ENCODE measurements at regions not wholly inside any gene's neighbourhood (a gene's known extent, or its start where the extent isn't known, plus 50 kb on each side); places are given as distances from the start of the nearest gene placed in this dataset.

DNA sequence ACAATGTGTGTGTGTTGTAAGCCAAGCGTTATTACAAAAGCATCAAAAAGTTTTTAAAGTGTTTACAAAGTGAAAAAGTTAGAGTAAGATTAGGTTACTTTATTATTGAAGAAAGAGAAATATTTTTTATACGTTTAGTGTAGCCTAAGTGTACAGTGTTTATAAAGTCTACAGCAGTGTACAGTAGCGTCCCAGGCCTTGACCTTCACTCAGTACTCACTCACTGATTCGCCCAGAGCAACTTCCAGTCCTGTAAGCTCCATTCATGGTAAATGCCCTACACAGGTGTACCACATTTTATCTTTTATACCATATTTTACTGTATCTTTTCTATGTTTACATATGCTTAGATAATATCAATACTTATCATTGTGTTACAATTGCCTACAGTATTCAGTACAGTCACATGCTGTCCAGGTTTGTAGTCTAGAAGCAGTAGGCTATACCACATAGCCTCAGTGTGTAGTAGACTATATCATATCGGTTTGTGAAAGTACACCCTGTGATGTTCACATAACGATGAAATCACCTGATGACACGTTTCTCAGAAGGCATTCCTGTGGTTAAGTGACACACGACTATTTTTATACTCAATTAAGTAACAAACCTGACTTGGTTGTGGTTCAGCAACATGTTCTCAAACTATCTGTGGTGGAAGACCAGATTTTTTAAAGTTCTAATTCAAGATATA is 152.0 kb upstream of the EDNRA start:
- no peak overlapping the region for H3K27ac ChIP-seq (ENCODE audit: low read depth, low read length)
- no peaks in the 10 kb centered on the region for H3K9me3 ChIP-seq (ENCODE audit: insufficient read depth, low read length)
- H3K4me3 ChIP-seq (ENCODE audit: insufficient read depth, low read length, poor library complexity, severe bottlenecking), result no peak overlapping the region
- H3K4me2 ChIP-seq (ENCODE audit: low read depth, low read length, poor library complexity, severe bottlenecking), result no peak overlapping the region
- TF ChIP-seq, protein P1, sequence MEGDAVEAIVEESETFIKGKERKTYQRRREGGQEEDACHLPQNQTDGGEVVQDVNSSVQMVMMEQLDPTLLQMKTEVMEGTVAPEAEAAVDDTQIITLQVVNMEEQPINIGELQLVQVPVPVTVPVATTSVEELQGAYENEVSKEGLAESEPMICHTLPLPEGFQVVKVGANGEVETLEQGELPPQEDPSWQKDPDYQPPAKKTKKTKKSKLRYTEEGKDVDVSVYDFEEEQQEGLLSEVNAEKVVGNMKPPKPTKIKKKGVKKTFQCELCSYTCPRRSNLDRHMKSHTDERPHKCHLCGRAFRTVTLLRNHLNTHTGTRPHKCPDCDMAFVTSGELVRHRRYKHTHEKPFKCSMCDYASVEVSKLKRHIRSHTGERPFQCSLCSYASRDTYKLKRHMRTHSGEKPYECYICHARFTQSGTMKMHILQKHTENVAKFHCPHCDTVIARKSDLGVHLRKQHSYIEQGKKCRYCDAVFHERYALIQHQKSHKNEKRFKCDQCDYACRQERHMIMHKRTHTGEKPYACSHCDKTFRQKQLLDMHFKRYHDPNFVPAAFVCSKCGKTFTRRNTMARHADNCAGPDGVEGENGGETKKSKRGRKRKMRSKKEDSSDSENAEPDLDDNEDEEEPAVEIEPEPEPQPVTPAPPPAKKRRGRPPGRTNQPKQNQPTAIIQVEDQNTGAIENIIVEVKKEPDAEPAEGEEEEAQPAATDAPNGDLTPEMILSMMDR (IDR thresholded peaks at IDR 0.05; ENCODE audit: insufficient read depth, low read length, poor library complexity, severe bottlenecking), result no peak
- no peak for TF ChIP-seq EZH2phosphoT487 (conservative IDR thresholded peaks at IDR 0.05; ENCODE audit: low read length)
- H3K9ac ChIP-seq (ENCODE audit: low read length), result no peak overlapping the region
- H3K9me2 ChIP-seq (replicated peaks; ENCODE audit: insufficient read depth, low read length), result no peaks in the 10 kb centered on the region
- H3F3A ChIP-seq (ENCODE audit: insufficient read depth), result no peaks in the 10 kb centered on the region
- H4K20me1 ChIP-seq (ENCODE audit: low read depth, low read length), result no peaks in the 10 kb centered on the region
- H2AFZ ChIP-seq (ENCODE audit: low read depth, low read length, severe bottlenecking), result no peak overlapping the region
- no peaks in the 10 kb centered on the region for H3K36me3 ChIP-seq (ENCODE audit: low read length)
- no peaks in the 10 kb centered on the region for H3K79me2 ChIP-seq (ENCODE audit: insufficient read depth, low read length)
- no peaks in the 10 kb centered on the region for H3K27me3 ChIP-seq (ENCODE audit: low read length)

DNA sequence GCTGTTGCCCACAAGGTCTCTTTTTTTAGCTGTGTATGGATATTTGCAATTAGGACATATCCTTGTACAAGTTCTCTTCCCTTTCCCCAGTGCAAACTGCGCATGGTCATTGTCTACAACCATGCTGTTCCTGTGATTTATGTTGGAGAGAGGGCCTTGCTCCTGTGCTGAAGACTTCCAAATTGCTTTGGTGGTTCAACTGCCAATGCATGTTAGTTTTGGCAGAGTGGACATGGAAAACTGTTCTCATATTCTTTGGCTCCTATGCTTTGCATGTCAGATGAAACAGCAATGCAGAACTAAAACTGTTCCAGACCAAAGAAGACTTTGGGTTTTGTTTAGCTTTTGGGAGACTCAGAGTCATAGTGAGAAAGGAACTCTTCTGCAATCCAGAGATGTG is 148.8 kb upstream of the EDNRA start:
- Histone ChIP-seq H3K9ac (ENCODE audit: low read length) (no peak overlapping the region), H3K9me2 (replicated peaks; ENCODE audit: insufficient read depth, low read length) (no peaks in the 10 kb centered on the region), H4K20me1 (ENCODE audit: low read depth, low read length) (no peaks in the 10 kb centered on the region), H3K9me3 (ENCODE audit: insufficient read depth, low read length) (no peaks in the 10 kb centered on the region), H3K36me3 (ENCODE audit: low read length) (no peaks in the 10 kb centered on the region), H3F3A (ENCODE audit: insufficient read depth) (no peaks in the 10 kb centered on the region), H3K27ac (ENCODE audit: low read depth, low read length) (no peak overlapping the region), H3K4me2 (ENCODE audit: low read depth, low read length, poor library complexity, severe bottlenecking) (no peak overlapping the region), H3K4me3 (ENCODE audit: insufficient read depth, low read length, poor library complexity, severe bottlenecking) (no peak overlapping the region), H3K27me3 (ENCODE audit: low read length) (no peaks in the 10 kb centered on the region), H3K79me2 (ENCODE audit: insufficient read depth, low read length) (no peaks in the 10 kb centered on the region), H2AFZ (ENCODE audit: low read depth, low read length, severe bottlenecking) (no peak overlapping the region)
- TF ChIP-seq EZH2phosphoT487 (conservative IDR thresholded peaks at IDR 0.05; ENCODE audit: low read length), result no peak
- TF ChIP-seq, protein P1 (IDR thresholded peaks at IDR 0.05; ENCODE audit: insufficient read depth, low read length, poor library complexity, severe bottlenecking), result no peak

DNA sequence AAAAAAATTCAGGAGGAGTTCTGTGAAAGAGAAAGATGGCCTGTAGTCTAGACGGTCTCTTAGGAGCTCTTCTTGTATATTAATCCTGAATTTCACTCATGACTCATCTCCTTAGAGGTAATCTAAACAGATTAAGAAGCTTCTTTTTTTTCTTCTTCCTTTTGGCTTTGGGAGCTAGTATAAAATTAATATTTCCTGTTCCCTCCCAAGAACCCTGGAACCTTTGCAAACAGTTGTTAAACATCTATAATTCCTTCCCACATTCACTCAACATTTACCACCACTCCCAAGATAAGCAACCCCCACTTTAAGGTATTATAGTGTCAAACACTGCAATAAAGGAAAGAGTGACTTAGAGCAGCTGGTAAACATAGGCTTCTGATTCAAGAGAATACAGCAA is 146.4 kb upstream of the EDNRA start:
- Histone ChIP-seq H3K9me2 (replicated peaks; ENCODE audit: insufficient read depth, low read length) (no peaks in the 10 kb centered on the region), H3K9me3 (ENCODE audit: insufficient read depth, low read length) (no peaks in the 10 kb centered on the region), H3K4me2 (ENCODE audit: low read depth, low read length, poor library complexity, severe bottlenecking) (no peak overlapping the region), H3K79me2 (ENCODE audit: insufficient read depth, low read length) (no peaks in the 10 kb centered on the region), H4K20me1 (ENCODE audit: low read depth, low read length) (no peaks in the 10 kb centered on the region), H2AFZ (ENCODE audit: low read depth, low read length, severe bottlenecking) (no peak overlapping the region), H3K27me3 (ENCODE audit: low read length) (no peaks in the 10 kb centered on the region), H3F3A (ENCODE audit: insufficient read depth) (no peaks in the 10 kb centered on the region), H3K36me3 (ENCODE audit: low read length) (no peaks in the 10 kb centered on the region), H3K27ac (ENCODE audit: low read depth, low read length) (no peak overlapping the region), H3K4me3 (ENCODE audit: insufficient read depth, low read length, poor library complexity, severe bottlenecking) (no peak overlapping the region), H3K9ac (ENCODE audit: low read length) (no peak overlapping the region)
- TF ChIP-seq EZH2phosphoT487 (conservative IDR thresholded peaks at IDR 0.05; ENCODE audit: low read length), result no peak
- TF ChIP-seq, protein P1 (IDR thresholded peaks at IDR 0.05; ENCODE audit: insufficient read depth, low read length, poor library complexity, severe bottlenecking), result no peak

Measured in SU-DHL-6 (cell line).